DND-41 (cell line): ENCODE measurements at regions not wholly inside any gene's neighbourhood (a gene's known extent, or its start where the extent isn't known, plus 50 kb on each side); places are given as distances from the start of the nearest gene placed in this dataset.

Experiments
- EZH2 ChIP-seq: IDR thresholded peaks from 3 replicates; pipeline ENCODE4 v1.6.1; 2012; ENCODE audit warnings: borderline replicate concordance, low read depth, mild to moderate bottlenecking, moderate library complexity, low read length, inconsistent platforms; ENCODE audit not compliant: severe bottlenecking
- TF ChIP-seq, protein P1 (sequence below): IDR thresholded peaks from 2 replicates; pipeline ENCODE4 v1.5.1; 2012; ENCODE audit warnings: borderline replicate concordance, low read length, moderate library complexity, mild to moderate bottlenecking; ENCODE audit not compliant: poor library complexity, severe bottlenecking; ENCODE audit errors: extremely low read depth

DNA sequence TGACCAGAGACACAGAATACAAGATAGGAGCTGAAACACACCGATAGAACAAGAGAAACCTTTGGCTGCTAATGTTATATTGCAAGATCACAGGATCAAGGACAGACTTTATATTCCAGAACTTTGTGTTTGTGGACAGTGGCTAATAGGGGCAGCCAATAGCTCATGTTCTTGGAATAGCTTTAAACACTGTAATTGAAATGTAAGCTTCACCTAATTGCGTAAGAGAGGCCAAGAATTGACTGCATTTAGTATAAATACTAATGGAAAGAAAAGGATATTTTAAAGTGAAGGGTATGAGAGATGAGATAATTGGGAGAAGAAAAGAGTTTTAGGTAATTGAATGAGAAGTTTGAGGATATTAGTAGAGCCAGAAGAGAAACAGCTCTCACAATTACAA, 758.8 kb downstream of the CDH11 start:
- TF ChIP-seq, protein P1, sequence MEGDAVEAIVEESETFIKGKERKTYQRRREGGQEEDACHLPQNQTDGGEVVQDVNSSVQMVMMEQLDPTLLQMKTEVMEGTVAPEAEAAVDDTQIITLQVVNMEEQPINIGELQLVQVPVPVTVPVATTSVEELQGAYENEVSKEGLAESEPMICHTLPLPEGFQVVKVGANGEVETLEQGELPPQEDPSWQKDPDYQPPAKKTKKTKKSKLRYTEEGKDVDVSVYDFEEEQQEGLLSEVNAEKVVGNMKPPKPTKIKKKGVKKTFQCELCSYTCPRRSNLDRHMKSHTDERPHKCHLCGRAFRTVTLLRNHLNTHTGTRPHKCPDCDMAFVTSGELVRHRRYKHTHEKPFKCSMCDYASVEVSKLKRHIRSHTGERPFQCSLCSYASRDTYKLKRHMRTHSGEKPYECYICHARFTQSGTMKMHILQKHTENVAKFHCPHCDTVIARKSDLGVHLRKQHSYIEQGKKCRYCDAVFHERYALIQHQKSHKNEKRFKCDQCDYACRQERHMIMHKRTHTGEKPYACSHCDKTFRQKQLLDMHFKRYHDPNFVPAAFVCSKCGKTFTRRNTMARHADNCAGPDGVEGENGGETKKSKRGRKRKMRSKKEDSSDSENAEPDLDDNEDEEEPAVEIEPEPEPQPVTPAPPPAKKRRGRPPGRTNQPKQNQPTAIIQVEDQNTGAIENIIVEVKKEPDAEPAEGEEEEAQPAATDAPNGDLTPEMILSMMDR: no peak
- TF ChIP-seq EZH2: no peak
